GM06990 (cell line): ENCODE measurements at regions not wholly inside any gene's neighbourhood (a gene's known extent, or its start where the extent isn't known, plus 50 kb on each side); places are given as distances from the start of the nearest gene placed in this dataset.

Experiments used
- DNase-seq: peaks from one replicate; pipeline ENCODE4 v3.0.0-alpha.2; 2011; ENCODE audit not compliant: insufficient read length; ENCODE audit errors: extremely low read depth
- H3K27me3 ChIP-seq: replicated peaks from 2 replicates; pipeline ENCODE4 v1.6.0; 2011; ENCODE audit warnings: low read length; ENCODE audit not compliant: control insufficient read depth, insufficient read depth
- H3K36me3 ChIP-seq: 2 replicates; pipeline ENCODE4 v1.5.1; 2011; ENCODE audit warnings: low read length; ENCODE audit not compliant: control insufficient read depth, insufficient read depth
- H3K4me3 ChIP-seq: replicated peaks from 2 replicates; pipeline ENCODE4 v1.5.1; 2011; ENCODE audit warnings: low read depth, mild to moderate bottlenecking, control low read depth, low read length
- TF ChIP-seq, protein P1 (sequence below): IDR thresholded peaks from 2 replicates; pipeline ENCODE4 v1.5.1; 2011; ENCODE audit warnings: low read length, control low read depth, mild to moderate bottlenecking, inconsistent platforms; ENCODE audit not compliant: insufficient read depth, poor library complexity, severe bottlenecking

DNA sequence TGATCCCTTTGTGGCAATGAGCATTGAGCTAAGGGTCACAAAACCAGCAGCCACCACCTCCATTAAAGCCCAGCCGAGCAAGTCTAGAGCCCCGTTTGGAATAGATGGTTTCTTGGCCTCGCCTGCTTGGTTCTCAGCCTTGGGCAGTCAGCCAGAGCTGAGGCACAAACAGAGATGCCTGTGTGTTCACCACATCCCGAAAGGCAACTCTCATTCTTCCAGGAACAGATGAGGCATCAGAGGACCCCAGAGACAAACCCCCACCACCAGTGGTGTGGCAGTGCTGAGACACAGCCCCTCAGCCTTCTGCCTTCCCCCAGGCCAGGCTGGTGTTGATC, 203.3 kb upstream of the ZMIZ1 start:
- H3K4me3 ChIP-seq: no peak overlapping the region
- DNase-seq: no peak
- H3K36me3 ChIP-seq: no peaks in the 10 kb centered on the region
- TF ChIP-seq, protein P1, sequence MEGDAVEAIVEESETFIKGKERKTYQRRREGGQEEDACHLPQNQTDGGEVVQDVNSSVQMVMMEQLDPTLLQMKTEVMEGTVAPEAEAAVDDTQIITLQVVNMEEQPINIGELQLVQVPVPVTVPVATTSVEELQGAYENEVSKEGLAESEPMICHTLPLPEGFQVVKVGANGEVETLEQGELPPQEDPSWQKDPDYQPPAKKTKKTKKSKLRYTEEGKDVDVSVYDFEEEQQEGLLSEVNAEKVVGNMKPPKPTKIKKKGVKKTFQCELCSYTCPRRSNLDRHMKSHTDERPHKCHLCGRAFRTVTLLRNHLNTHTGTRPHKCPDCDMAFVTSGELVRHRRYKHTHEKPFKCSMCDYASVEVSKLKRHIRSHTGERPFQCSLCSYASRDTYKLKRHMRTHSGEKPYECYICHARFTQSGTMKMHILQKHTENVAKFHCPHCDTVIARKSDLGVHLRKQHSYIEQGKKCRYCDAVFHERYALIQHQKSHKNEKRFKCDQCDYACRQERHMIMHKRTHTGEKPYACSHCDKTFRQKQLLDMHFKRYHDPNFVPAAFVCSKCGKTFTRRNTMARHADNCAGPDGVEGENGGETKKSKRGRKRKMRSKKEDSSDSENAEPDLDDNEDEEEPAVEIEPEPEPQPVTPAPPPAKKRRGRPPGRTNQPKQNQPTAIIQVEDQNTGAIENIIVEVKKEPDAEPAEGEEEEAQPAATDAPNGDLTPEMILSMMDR: no peak
- no peaks in the 10 kb centered on the region; the same call in none of the 2 replicates for H3K27me3 ChIP-seq

- no peak for DNase-seq
- Histone ChIP-seq H3K27me3 (no peaks in the 10 kb centered on the region; the same call in none of the 2 replicates), H3K36me3 (no peaks in the 10 kb centered on the region), H3K4me3 (no peak overlapping the region)
- TF ChIP-seq, protein P1: no peak
Observed at GRCh38 chr10:78865931-78866717, 202.6 kb upstream of the ZMIZ1 start.

DNA sequence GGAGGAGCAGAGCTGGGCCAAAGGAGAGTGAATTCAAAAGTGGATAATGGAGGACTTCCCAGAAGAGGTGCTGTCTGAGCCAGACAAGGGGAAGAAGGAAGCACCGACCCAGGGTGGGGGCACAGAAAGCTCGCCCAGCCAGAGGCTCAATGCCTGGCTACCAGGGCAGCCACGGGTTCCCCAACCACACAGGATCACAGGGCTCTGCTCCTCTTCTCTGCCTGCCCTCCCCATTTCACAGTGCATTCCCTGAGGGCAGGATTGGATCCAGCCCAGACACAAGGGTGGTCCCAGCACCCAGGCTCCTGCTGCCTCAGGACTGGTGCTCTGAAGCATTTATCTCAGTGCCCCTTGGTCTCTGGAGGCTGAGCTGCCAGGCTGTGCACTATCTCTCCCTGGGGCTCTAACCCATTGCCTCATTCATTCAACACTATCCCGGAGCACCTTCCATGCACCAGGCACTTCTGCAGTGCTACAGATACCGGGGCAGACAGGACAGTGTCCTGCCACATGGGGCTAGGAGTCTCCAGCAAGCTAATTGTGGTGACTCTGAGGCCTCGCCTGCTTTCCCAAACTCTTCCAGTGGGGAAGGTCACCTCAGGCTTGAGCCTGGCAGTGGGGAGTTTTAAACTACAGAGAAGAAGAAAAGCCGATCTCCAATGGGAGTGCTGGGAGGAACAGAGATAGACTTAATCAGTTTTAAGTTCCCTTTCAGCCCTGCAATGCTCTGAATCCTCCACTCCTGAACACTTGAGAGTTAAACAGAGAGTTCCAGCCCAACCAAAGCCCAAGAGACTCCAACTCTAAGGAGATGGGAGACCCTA, 201.8 kb upstream of the ZMIZ1 start:
- Histone ChIP-seq H3K4me3 (no peak overlapping the region), H3K27me3 (no peaks in the 10 kb centered on the region; the same call in none of the 2 replicates), H3K36me3 (no peaks in the 10 kb centered on the region)
- TF ChIP-seq, protein P1: no peak
- no peak for DNase-seq

GRCh38 chr10:78867555-78867939, 201.2 kb upstream of the ZMIZ1 start:
- TF ChIP-seq, protein P1: no peak
- Histone ChIP-seq H3K36me3 (no peaks in the 10 kb centered on the region), H3K4me3 (no peak overlapping the region), H3K27me3 (no peaks in the 10 kb centered on the region; the same call in 1 of the 2 replicates)
- DNase-seq: no peak

DNA sequence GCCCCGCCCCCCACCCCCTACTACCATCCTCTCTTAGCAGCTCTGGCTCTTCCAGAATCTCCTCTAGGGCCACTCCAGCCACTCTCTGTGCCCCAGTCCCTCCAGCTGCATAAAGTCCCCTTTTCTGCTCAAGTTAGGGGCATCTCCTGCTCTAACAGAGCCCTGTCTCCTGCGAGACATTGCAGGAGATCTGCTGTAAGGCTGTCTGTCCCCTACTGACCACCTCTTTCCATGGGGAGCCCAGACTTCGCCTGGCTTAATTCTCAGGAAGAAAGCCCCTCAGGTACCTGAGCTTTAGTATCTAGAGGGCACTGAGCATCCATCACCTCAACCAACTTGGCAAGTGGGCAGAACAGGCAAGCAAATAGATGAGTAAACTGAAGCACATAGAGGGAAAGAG, 200.7 kb upstream of the ZMIZ1 start:
- no peaks in the 10 kb centered on the region; the same call in 1 of the 2 replicates for H3K27me3 ChIP-seq
- TF ChIP-seq, protein P1: no peak
- no peak overlapping the region for H3K4me3 ChIP-seq
- DNase-seq: no peak
- H3K36me3 ChIP-seq: no peaks in the 10 kb centered on the region
